Stimulated activated CD4-positive, alpha-beta T cell treated with anti-CD3 and anti-CD28 coated beads, Interleukin-4, amount 100 ng/mL, for 4 hours (primary cell): ENCODE measurements at regions not wholly inside any gene's neighbourhood (a gene's known extent, or its start where the extent isn't known, plus 50 kb on each side); places are given as distances from the start of the nearest gene placed in this dataset.
"Not testable (repeated sequence)": the region's sequence is repeated elsewhere in the genome, so short reads cannot be mapped to it uniquely, and the experiment has no call there.

Experiments used
- DNase-seq, 2 experiments: peaks; one replicate each; pipeline ENCODE4 v3.0.0-alpha.2; 2020

DNA sequence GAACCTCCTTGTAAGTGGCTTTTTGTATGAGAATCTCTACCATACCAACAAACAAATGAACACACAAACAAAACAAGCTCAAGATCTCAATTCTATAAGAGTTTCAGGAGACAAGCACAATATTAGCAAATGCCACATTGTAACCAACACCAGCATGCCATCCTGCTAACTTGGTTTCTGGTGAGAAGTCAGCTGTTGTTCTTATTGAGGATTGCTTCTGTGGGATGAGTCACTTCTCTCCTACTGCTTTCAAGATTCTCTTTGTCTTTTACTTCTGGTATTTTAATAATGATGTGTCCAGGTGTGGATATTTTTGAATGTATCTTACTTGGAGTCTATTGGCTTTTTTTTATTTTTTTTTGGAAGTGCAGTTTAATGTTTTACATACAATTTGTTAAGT lies 131.7 kb downstream of the BCL2L11 start:
- no peak for DNase-seq

DNA sequence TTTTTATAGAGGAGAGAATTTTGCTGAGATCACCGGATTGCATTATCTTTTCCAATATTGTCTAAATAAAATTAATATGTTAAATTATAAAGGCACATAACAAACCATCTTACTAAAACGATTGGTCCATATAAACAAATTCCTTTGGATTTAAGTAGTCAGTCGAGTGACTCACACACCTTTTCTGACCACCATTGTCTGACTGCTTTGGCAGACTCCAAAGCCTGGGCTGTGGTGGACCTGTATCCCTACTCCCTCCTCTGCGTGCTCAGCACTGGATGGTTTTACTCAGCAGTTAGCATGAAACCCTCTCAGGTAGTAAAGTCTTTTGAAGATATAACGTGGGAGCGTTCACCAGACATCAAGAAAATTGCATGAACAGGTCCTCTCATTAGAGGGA lies 134.2 kb downstream of the BCL2L11 start:
- DNase-seq, result not testable (repeated sequence)

DNA sequence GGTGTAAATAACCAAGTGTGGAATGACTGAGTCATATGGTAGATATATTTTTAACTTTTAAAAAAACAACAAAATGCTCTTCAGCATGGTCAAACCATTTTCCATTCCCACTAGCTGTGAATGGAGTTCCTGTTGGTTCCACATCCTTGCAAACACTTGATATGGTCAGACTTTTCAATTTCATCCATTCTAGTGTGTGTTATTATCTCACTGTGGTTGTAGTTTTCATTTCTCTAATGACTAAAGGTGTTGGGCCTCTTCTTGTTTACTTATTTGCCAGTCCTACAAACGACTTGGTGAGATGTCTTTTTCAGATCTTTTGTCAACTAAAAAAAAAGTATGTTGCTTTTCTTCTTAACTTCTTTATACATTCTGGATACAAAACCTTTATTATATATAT lies 135.9 kb downstream of the BCL2L11 start:
- not testable (repeated sequence) for DNase-seq

- not testable (repeated sequence) for DNase-seq
Measured at GRCh38 chr2:111257607-111258006, 136.9 kb downstream of the BCL2L11 start.

DNA sequence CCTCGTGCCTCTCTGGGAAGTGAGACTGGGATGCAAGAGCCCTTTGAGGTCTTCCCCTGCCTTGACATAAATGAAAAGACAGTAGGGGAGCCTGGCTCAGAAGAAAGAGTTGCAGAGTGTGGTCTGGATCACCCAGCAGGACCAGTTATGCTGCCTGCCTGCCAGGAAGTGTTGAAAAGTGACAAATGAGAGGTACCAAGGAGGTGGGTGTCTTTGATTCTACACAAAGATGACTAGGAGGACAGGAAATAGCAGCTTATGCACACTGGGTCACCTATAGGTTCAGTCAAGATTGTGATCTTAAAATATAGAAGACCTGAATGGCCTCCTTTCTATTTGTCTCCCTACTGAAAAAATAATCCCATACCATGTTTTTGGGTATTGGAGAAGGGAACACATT lies 137.6 kb downstream of the BCL2L11 start:
- DNase-seq, result not testable (repeated sequence)

DNA sequence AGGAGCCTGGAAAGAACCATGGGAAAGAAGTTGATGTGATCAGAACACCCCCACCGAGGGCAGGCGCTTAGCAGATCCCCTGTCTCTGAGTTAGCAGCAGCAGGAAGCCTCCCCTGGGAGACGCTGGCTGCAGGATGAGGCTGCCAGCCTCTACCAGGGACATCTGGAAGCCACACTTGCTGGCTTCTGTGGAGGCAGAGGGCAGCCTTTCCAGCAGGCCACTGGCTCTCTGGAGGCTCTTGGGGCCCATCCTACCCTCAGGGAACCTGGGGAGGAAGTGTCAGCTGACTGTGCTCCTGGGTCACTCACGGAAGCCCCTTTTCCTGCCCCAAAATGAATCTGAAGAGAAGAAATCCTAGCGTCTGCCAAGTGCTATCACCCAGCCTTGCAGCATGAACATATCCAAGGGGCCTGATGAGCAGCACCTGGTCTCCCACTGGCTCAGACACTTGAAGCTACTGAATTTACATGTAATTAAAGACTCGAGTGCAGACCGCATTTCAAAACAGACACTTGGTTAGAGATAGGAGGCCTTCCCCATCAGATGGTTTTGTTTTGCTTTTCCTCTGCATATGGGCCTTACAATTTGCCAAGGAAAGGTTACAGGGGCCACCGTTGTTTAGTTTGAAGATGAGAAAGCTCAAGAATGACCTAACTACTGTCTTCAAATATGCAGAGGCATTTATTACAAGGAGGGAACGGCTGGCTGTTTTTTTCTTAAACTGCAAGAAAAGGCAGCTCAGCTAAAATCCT lies 142.1 kb downstream of the BCL2L11 start:
- not testable (repeated sequence) for DNase-seq

- not testable (repeated sequence) for DNase-seq
Measured at GRCh38 chr2:111263380-111264017, 142.8 kb downstream of the BCL2L11 start.

GRCh38 chr2:111264956-111265355 lies 144.2 kb downstream of the BCL2L11 start:
- not testable (repeated sequence) for DNase-seq

DNA sequence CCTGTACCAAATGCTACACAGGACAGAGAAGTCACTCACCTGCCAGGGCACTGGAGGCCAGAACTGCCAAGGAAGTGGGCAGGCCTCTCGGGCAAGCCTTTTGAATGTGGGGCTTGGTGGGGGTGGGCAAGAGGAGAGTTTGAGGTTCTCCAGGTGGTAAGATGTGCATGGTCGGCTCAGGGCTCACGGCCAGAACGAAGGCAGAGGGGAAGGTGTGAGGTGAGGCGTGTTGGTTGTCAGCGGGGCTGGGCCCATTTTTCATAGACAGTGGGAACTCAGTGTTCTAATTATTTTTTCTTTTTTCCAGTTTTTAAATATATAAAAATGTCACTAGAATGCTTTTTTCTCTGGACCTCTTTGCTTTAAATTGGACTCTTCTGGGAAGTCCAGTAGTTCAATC lies 145.8 kb downstream of the BCL2L11 start:
- not testable (repeated sequence) for DNase-seq

GRCh38 chr2:111267038-111267437 lies 146.3 kb downstream of the BCL2L11 start:
- not testable (repeated sequence) for DNase-seq

DNA sequence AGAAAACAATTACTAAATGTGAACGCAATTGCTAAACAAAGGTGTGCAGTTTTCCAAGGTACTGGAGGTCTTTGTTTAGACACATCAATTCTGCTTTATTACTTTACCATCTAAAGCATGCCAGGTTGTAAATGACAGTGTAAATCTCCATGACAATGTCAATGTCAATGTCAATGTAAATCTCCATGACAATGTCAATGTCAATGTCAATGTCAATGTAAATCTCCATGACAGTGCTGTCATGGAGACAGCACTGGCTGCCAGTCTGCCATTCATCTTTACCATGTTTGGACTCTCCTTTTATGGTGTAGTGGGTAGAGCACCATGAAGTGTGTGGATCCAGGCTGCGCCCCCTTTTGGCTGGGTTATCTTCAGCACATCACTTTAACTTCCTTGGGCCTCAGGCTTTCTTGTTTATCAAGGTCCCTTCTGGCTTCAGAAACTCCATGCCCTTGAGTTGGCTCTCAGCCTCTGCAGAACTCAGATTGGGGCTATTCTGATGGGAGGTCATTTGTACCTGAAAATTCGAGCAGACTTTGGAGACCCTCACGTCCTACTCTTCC lies 149.1 kb downstream of the BCL2L11 start:
- not testable (repeated sequence) for DNase-seq

GRCh38 chr2:111270569-111270968 lies 149.9 kb downstream of the BCL2L11 start:
- not testable (repeated sequence) for DNase-seq

- DNase-seq, result not testable (repeated sequence)
Measured at GRCh38 chr2:111271647-111272304, 151.1 kb downstream of the BCL2L11 start.

DNA sequence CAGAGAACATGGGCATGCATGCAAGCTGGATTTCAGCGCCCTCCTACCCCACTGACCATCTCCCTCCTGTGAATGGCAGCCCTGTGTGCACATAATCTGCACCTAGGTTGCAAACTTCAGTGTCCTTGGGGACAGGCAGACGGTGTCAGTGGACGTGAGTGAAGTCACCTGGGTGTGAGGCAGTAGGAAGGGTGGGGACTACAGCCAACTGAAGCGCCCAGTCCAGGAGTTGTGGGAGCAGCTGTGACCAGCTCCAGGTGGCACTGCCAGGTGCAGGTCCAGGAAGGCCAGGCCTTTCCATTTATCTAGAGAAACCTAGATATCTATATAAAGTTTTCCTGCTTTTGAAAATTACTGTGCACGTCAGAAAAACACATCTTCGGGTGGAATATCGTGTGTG lies 152.3 kb downstream of the BCL2L11 start:
- DNase-seq, result not testable (repeated sequence)

DNA sequence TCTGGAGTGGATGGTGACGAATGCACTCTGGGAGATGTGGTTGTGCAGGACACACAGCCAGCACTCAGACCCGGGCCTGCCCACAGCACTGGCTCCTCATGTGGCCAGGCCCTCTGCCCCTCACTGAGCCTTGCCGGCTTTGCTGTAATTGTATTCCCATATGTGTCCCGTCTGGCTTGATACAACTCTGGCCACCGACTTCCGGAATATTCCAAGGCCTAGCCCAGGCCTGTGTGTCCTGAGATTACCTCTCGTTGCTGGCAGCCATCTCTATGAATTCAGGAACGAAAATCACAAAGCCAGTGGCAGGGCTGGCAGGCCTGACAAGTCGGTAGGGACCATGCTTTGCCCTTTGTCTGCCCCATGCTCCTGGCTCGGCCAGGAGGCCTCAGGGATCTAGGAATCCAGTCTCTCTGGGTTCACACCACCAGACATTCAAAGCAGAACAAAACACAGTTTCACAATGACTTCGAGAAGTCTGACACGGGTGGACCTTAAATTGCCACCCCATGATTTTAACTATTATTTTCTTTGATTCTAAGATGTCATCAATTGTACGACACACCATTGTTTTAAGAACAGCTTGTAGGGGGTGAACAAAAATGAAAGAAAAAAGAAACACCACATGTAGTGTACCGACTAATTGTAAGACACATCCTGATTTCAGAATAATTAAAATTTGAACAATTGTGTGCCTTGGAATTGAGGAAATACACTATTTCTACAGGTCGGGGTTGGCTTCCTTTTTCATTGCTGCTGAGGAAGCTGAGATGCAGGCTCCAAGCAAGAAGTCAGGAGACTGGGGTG lies 154.5 kb downstream of the BCL2L11 start:
- DNase-seq, result not testable (repeated sequence)

DNA sequence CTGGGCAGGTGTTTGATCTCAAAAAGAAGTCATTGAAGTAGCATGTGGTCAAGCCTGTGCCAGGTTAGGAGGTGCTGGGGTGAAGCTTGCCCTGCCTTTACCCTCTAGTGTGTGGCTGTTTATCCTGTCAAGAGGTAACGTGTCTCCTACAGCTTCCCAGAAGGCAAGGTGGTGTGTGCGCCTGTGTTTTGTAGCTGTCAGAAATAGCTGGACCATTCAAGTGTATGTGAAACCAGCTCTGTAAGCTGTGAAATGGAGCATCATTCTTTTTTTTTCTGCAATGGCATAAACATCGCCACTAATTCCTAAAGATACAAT lies 155.1 kb downstream of the BCL2L11 start:
- DNase-seq, result not testable (repeated sequence)

DNA sequence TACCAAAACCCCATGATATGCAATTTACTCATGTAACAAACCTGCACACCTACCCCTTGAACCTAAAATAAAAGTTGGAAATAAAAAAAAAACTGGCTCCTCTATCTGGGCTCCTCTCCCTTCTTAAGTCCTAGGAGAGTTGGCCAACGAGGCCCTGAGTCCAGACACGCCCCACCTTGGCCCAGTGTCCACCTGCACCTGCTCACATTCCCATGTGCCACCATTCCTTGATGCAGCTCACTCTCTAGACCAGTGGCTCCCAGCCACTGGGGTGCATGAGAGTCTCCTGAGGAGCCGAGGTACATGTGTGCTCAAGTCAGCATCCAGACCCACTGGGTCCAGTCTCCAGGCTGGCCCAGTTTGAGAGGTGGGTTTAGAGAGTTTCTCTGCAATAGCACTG lies 157.4 kb downstream of the BCL2L11 start:
- not testable (repeated sequence) for DNase-seq

GRCh38 chr2:111280709-111281286 lies 160.1 kb downstream of the BCL2L11 start:
- not testable (repeated sequence) for DNase-seq

DNA sequence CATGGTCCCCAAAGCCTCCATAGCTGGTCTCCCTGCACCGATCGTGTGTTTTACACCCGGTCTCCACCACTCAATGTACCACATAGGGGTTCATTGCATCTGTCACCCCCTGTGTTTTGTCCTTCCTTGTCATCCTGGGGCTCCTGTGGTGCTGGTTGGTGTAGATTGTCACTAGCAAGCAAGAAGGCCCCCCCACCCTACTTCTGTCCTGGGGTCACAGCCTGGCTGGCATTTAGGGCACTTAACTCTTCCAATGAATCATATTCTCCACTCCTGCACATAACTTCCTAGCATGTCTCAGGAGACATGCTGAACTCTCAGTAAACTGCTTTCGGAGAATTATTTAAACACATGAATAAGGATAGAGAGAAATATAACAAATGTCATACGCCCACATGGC lies 161.4 kb downstream of the BCL2L11 start:
- DNase-seq, result not testable (repeated sequence)

DNA sequence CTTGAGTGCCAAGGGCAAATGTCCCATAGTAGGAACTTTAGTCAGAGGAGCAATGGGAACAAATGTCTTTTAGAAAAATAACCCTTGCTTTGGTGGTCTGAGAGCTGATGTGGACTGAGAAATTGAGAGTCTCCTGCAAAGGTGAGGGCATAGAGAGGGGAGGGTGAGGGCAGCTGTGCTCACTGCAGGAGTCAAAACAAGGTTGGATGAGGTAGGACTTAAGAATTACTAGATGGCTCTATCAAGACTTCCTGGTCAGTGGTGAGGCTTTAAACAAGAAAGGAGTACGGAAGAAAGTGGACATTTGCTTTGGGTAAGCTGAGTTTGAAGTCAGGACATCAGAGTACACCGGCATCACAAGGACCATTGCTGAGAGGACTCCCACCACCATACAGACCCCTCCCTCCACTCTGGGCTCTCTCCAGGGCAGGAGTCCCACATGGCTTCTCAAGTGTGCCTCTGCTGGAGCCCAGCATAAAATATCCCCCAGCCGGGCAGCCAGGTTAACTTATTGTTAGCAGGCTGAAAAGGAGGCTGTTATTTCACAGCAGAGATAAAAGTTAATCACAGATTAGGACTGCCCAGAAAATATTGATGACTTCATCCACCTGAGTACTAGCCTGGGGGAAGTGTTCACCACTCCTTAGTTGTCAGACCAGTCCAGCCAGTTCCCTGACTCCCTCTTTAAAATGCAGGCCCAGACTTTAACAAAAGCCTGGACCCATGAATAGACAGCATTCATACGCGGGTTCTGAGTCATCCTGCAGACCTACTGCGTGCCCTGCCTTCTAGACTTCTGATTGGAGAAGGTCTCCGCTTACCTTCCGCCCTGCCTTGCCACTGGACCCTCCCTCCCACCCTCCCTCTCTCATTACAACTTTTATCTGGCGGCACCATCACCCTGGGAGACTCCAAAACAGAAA lies 167.2 kb downstream of the BCL2L11 start:
- not testable (repeated sequence) for DNase-seq

- not testable (repeated sequence) for DNase-seq
Measured at GRCh38 chr2:111290370-111290769, 169.7 kb downstream of the BCL2L11 start.
